NCI-H2107 (cell line): ENCODE measurements at regions not wholly inside any gene's neighbourhood (a gene's known extent, or its start where the extent isn't known, plus 50 kb on each side); places are given as distances from the start of the nearest gene placed in this dataset.
"Not testable (repeated sequence)": the region's sequence is repeated elsewhere in the genome, so short reads cannot be mapped to it uniquely, and the experiment has no call there.

Experiments used
- DNase-seq: peaks from one replicate; lab custom pipeline; 2025; lab: John Stamatoyannopoulos, UW

DNA sequence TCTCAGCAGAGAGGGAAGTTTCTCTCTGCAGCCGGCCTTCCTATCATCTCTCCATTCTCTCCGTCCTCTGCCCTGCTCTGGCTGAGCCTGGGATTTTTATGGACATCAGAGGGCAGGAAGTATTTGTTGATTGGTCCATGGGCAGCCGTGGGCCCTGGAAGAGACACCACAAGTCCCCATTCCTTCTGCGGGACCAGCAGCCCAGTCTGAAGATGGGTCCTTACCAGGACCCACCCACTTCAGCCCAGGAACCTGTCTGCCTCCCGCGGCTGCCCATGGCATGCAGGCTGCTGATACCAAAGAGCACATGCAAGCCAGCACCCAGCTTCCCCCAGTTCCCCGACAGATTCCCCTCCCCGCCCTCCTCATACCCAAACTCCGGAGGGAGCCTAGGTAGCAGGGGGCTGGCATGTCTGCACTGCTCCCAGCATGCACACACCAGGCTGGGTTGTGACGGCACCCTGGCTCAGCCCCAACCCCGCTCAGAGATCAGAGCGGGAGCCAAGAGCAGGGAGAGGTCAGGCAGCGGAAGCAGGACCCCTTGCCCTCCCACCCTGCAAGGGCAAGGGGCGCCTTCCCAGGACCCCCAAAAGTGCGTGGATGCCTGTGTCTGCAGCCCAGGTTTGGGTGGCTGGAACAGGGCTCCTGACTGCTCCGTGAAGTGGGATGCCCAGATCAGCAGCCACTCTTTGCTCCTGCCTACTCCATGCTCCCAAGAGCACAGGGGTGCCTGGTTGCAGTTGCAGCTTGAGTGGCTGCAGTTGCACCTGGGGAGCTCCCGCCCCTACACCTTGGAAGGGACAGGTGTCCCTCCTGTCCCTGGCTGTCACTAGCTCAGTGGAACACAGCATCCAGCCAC lies 538.6 kb upstream of the POT1 start:
- DNase-seq, result no peak

DNA sequence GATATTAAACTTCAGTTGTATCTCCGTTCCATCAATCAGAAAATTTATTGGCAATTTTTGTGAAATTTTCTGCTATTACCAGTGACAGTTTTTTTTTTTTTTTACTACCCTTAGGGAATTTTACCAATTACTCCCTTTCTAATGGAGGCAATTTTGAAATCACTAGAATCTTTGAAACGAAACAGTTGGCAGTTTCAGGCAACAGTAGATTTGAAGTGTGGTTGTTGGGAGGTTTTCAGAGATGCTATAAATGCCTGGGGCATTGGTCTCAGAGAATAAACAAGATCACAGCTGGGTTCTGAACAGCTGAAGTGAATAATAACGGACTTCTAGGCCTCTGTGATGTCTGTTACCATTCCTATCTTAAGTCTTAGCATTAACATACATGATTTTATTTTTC lies 535.9 kb upstream of the POT1 start:
- DNase-seq, result no peak

DNA sequence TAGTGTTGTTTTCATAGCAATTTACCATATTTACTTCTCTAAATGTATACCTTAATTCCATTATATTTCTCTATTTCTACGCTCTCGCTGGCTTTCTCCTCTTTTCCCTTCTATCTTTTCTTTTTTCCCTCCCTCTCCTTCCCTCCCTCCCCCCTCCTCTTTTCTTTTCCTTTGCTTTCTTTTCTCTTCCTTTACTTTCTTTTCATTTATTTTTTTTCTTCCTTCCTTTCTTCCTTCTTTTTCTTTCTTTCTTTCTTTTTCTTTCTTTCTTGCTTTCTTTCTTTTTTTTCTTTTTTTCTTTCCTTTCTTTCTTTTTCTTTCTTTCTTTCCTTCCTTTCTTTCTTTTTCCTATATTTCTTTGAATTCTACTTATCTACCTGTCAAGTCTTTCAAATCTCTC lies 533.0 kb upstream of the POT1 start:
- no peak for DNase-seq

DNA sequence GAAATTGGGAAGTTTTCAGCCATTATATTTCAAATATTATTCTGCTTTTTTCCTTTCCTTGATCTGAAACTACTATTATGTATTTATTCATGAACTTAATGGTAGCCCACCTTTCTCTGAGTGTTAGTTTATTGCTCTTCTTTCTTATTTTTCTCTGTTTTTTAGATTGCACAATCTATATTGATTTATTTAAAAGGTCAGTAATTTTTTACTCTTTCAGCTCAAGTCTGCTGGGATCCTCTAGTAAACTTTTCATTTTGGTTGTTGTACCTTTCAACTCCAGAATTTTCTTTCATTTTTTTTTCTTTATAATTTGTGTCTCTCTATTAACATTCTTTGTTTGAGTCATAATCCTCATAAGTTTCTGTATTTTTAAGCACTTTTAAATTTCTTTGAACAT lies 529.4 kb upstream of the POT1 start:
- no peak for DNase-seq

DNA sequence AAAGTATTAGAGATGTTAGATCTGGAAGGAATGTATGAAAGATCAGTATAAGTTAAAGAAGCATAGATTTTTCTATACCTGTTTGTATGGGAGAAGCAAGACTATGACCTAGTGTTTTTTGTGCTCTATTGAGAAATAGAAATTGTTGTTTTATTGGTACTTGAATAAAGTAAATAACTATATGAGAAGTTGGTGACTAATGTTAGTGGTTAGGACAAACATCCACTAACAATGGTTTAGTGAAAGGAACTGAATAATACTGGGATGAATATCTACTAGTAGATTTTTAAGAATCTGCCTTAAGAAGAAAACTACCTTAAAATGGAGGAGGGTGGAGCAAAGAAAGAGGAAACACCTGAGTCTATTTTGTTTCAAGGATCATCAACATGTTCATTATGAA lies 521.1 kb upstream of the POT1 start:
- DNase-seq, result no peak

DNA sequence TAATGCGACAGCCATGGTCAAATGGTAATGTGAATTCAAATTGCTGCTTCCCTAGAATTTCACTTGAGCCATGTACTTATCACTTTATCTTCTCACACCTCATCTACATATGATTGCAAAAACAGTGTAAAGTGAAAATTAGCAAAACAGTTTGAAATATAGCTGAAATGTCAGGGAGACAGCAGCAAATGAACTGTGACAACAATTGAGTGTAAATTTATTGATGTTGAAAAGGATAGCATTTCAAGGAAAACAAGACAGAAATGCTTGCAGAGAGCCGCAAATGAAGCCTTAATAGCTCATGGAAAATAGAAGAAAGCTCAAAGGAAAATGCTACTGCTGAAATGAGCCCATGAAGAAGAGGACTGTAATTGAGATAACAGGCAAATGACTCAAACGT lies 516.2 kb upstream of the POT1 start:
- no peak for DNase-seq

DNA sequence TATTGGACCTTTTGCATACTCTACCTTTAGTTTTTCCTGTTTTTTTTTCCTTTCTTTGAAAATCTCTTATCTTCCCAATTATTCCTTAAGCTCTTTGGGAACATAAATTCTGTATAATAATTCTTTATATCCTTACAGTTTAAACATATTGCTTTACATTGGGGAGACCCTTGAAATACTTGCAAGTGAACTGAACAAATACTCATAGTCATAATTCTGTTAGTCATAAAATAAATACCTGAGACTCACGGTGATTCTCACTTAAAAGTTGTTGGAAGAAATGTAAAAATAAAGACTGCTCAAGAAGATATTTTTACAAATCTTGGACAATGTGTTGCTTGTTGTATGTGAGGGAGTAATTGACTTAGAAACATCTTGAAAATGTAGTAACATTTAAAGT lies 515.2 kb upstream of the POT1 start:
- DNase-seq, result no peak

DNA sequence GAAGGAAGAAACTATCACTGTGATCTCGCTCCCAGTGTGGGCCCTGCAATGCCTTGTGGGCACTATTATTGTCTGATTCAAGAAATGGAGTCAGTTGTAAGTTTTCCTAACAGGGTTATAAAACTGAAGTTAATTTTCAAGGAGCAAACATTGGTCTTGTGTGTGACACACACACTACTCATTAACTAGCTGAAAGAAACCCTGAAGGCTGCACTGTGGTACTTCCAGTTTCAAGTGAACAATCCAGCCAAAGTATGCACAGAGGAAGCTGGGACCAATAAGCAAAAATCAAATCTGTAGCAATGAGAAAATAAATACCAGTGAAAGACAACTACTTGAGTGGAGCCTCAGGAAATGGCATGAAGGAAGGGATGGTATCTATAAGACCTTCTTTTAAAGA lies 506.6 kb upstream of the POT1 start:
- DNase-seq, result no peak

DNA sequence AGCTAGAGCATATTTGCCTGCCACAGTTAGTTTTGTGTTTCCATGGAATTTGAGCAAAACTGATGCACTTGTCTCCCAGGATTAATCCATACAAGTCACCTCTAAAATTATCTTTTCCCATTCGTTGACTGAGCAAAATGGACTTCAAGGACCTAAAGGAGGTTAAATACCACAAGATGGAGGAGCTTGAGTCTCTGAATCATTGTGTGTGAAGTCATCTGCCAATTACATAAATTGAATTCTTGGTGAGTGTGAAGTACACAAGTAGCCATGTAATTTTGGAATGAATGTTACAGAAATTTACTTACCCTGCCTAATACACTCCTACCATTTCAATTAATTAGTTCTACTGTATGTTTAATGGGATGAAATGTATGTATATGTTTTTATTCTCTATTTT lies 501.7 kb upstream of the POT1 start:
- no peak for DNase-seq

DNA sequence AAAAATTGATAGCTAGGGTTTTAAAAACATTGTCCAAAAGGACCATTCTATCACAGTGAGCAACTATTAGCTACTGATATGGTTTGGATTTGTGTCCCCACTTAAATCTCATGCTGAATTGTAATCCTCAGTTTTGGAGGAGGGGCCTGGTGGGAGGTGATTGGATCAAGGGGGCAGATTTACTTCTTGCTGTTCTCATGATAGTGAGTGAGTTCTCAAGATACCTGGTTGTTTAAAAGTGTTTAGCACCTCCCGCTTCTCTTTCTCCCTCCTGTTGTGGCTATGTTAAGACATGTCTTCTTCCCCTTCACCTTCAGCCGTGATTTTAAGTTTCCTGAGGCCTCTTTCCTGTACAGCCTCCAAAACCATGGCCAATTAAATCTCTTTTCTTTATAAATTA lies 500.4 kb upstream of the POT1 start:
- DNase-seq, result no peak

DNA sequence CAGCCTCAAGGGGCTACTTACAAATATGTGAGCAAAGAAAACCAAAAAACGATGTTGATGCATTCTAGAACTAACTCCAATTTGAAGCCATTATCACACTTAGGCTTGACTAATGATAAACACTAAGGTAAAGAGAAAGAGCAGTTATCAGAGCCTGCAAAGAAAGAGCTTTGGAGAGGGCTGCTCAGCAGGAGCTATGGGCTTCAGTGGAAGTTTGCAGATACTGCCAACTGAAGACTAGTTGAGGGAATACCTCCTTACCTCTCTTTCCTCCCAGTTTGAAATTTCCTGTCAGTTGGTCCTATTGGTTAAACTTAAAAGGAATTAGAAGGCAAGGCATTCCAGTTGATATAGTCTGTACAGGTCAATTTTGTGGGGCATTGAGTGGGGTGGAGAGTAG lies 498.1 kb upstream of the POT1 start:
- DNase-seq, result no peak

DNA sequence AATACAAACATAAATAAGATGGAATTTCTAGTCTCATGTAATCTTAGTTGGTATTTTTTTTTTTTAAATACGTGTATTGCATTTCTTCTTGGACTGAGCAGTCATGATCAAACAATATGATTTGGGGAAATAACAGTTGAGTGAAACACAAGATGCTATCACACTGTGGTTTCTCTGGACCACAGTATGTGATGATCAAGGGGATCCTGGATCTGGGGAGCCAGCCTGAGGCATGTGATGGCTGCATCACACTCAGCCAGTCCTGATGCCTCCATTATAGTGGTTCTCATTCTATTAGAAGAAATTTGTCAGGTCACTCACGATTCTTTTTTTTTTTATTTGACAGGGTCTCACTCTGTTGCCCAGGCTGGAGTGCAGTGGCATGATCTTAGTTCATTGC lies 495.9 kb upstream of the POT1 start:
- no peak for DNase-seq

DNA sequence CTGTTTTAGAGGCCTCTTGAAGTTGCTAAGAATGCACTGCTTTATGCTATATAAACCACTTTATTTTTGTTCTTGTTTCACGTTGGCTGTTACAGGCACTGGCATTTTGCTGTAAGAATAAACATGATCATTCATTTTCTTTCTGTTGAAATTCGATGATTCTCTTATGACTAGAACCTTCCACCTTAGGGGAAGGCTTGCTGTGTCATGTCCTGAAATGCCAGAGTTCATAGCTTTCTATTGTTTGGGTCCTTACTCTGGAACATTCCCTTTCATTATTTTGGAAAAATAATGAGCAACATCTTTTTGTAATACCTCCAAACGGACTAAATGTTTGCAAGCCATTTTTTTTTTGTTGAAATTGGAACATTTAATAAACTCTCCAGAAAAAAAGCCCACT lies 495.1 kb upstream of the POT1 start:
- DNase-seq, result no peak

DNA sequence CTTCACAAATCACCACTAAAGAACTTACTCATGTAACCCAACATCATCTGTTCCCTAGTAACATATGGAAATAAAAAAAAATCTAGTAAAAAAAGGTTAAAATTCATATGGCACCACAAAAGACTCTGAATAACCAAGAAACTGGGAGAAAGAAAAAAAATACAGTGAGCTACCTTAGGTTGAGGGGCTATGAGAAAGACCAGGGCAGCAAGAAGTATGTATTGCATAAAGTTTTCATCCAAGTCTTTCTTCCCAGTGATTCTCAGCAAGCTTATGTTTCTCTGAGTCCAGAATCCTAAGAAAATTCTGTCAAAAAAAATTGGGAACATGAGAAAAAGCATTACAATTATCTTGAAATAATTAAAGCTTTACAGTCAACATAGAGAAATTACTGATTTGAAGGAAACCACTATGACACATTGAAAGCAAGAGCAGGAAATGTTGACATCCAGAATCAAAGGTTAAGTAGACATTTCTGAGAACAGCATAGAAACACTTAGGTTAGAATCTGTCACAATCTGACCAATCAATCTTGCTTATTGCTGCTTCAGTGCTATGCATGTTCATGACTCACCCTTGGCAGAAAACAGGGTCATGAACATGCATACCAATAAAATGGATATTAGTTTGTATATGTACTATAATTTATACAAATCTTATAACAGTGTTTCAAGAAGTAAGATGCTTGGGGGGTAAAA lies 494.0 kb upstream of the POT1 start:
- DNase-seq, result no peak

DNA sequence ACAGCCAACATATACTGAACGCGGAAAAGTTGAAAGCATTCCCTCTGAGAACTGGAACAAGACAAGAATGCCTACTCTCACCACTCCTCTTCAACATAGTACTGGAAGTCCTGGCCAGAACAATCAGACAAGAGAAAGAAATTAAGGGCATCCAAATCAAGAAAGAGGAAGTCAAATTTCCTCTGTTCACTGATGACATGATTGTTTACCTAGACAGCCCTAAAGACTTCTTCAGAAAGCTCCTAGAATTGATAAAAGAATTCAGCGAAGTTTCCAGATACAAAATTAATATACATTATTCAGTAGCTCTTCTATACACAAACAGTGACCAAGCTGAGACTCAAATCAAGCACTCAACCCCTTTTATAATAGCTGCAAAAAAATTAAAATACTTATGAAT lies 491.8 kb upstream of the POT1 start:
- DNase-seq, result not testable (repeated sequence)

DNA sequence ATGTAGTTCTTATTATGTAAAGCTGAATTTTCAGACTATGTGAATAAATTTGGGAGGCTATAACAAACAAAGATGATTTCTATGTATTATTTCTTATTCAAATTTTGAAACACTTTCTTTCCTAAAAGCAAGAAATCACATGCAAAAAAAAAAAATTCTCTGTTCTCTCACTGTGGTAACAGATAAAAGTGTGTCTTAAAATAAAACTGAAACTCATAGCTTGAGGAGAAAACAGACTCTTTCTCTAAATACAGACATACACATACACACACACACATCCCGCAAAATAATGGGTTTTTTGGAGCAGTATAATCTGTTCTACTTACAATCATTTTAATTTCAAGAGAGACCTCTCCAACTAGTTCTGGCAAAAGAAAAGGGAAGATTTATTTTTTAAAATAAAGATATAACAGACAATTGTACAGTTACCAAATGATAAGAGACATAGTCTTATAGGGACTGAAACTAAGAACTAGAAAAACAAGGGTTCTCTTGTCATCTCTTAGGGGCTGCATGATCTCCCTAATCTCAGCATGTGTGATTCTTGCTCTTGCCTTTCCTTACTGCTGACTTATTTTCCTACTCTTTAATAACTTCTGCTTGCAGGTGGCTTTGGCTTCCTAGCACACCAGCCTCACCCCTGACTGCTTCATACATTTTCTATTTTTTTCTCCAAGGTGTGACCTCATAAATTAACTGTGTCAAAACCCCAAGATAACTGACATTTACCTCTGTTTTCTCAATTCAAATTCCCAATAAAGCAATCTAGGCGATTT lies 483.5 kb upstream of the POT1 start:
- DNase-seq, result no peak

DNA sequence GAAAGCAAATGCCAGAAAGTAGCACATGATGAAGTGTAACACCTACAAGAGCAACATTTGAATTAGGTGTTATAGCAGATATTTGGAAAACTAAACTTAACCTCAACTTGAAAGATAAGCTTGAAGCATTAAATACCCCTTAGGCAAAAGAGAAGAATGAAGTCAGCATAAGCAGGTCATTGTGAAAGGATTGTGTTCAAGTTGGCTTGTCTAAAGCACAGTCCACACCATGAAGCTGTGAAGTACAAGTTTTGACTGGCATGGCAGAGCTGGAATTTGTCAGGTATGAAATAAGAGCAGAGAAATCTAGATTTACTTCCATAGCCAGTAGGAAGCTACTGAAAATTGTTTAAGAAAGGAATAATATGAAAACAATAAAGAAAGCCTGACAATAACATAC lies 480.3 kb upstream of the POT1 start:
- no peak for DNase-seq

DNA sequence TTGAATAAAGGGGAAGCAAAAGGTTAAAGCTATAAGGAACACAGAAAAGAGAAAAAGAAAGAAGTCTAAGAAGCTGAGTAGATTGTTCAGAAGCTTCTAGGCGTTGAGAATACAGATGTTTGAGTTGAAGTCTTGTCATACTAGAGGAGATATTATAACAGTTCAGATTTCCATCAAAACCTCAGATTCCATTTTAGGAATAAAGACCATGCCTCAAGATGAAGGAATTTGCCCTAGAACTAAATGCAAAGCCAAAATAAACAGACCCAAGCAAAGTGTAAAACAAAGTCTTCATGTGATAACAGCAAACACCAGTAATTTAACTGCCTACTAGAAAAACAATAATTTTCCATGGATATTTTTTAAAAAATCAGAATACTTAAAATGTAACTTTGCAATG lies 476.5 kb upstream of the POT1 start:
- no peak for DNase-seq

DNA sequence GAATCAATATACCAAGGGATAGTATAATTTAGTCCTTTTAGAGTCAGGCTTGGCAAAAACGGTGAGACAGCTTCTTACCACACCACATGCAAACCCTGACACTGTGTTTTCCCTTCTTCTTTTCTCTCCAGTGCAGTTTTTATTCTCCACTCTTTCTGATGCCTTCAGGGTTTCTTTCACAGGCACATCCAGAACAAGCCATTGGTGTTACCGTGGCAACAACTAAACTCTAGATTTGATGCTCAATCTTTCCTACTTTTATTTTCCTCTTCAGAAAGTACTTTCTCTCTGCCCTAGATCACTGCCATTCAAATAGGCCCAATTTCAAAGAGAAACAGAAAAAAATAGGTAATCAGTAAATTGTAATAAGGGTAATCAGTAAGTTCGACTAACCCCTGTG lies 469.8 kb upstream of the POT1 start:
- no peak for DNase-seq

DNA sequence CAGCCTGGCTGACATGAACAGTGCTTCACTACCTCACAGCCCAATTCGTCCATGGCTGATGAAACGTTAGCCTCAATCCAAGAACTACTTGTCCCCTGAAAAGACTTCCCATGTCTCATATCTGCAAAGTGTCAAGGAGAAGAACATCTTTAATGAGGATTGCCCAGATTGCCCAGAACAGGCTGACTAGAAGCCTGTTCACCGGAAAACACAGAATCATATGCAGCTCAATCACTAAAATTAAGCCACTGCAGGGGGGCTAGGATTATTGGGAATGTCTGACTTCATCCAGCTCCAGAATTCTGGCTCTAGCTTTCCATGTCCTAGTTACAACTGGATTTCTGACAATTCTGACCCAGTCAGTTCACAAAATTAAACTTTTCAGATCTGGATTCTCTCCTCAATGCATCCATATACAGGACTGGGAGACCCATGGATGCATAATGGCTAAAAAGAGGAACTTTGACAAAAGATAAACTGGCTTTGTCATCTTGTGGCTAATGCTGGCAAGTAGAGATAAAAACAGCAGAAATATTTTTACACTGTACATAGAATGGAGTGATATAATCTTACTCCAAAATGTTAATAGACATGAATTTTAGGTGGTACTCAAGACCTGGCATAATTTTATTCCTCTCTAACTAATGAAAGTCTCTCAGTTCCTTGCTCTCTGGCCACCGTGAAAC lies 467.0 kb upstream of the POT1 start:
- DNase-seq, result no peak

DNA sequence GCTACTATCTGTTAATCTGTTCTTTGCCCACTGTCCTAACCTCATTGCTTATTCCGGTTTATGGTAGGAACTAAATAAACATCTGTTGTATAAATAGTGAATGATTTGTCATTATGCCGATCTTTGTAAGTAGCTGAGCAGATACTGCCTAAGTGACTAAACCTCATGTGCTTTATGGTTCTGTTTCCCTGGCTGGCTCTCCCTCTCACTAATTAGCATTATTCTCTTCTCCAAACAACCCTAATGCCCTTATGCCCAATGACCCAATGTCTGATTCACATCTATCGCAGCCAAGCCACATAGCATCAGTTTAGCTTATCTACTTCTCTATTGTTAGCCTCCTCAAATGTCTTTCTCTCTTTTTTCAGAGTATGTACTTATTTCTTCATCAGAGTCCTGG lies 462.3 kb upstream of the POT1 start:
- no peak for DNase-seq

DNA sequence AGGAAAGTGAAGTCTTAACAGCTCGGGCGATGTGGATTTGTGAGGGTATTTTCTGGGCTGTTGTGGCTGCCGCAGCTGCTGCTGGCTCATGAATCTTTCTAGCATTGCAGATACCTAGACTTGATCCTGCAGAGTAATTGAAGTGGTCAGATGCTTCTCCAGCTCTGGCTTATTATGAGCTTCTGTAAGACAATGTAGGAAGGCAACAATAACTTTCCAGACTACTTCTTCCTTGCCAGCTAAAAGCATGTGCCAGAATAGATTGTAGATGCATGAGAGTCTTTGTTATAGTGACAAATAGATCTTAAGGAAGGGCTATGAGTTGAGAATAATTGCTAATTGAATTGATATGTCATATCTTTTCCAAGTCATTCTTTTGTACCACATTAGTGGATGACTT lies 461.4 kb upstream of the POT1 start:
- DNase-seq, result no peak
